ENCODE measurements at regions not wholly inside any gene's neighbourhood (a gene's known extent, or its start where the extent isn't known, plus 50 kb on each side); places are given as distances from the start of the nearest gene placed in this dataset.

DNA sequence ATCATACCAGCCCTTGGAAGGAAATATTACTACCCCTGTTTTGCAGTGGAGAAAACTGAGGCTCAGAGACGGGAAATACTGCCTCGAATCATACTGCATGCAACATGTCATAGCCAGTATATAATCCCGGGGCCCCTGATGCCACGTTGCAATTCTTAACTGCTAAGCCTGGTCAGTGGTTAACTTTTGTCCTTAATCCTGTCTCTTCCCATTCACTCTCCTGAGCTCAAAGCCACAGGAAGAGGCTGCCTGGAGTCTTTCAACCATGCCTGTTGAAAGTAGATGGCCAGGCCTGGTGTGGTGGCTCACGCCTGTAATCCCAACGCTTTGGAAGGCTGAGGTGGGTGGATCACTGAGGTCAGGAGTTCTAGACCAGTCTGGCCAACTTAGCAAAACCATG lies 166.6 kb downstream of the MIAT start:
- TF ChIP-seq, protein P1, sequence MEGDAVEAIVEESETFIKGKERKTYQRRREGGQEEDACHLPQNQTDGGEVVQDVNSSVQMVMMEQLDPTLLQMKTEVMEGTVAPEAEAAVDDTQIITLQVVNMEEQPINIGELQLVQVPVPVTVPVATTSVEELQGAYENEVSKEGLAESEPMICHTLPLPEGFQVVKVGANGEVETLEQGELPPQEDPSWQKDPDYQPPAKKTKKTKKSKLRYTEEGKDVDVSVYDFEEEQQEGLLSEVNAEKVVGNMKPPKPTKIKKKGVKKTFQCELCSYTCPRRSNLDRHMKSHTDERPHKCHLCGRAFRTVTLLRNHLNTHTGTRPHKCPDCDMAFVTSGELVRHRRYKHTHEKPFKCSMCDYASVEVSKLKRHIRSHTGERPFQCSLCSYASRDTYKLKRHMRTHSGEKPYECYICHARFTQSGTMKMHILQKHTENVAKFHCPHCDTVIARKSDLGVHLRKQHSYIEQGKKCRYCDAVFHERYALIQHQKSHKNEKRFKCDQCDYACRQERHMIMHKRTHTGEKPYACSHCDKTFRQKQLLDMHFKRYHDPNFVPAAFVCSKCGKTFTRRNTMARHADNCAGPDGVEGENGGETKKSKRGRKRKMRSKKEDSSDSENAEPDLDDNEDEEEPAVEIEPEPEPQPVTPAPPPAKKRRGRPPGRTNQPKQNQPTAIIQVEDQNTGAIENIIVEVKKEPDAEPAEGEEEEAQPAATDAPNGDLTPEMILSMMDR (IDR thresholded peaks at IDR 0.05; ENCODE audit: low read depth, low read length): no peak
- TF ChIP-seq POLR2A (IDR thresholded peaks at IDR 0.05; ENCODE audit: extremely low read depth, insufficient read length): no peak

All from NB4 (cell line).